ENCODE measurements at regions not wholly inside any gene's neighbourhood (a gene's known extent, or its start where the extent isn't known, plus 50 kb on each side); places are given as distances from the start of the nearest gene placed in this dataset.
A peak's percentile ranks its signal among the peaks of the same experiment; 100 is the strongest.

- no peak for TF ChIP-seq CTCF (conservative IDR thresholded peaks at IDR 0.05; ENCODE audit: control insufficient read depth, insufficient read depth, low read depth, low read length)
- H3K4me3 ChIP-seq (ENCODE audit: control insufficient read depth, low read depth, low read length) = no peak overlapping the region
- DNase-seq (ENCODE audit: low read depth) = no peak
Observed at GRCh38 chr2:41763141-41763540, 284.7 kb upstream of the PKDCC start.

GRCh38 chr2:41764131-41764530 is 283.7 kb upstream of the PKDCC start:
- H3K4me3 ChIP-seq (ENCODE audit: control insufficient read depth, low read depth, low read length) = no peak overlapping the region
- DNase-seq (ENCODE audit: low read depth) = no peak
- TF ChIP-seq CTCF (conservative IDR thresholded peaks at IDR 0.05; ENCODE audit: control insufficient read depth, insufficient read depth, low read depth, low read length) = no peak

- DNase-seq (ENCODE audit: low read depth) = no peak
- H3K4me3 ChIP-seq (ENCODE audit: control insufficient read depth, low read depth, low read length) = no peak overlapping the region
- no peak for TF ChIP-seq CTCF (conservative IDR thresholded peaks at IDR 0.05; ENCODE audit: control insufficient read depth, insufficient read depth, low read depth, low read length)
Observed at GRCh38 chr2:41764919-41765318, 282.9 kb upstream of the PKDCC start.

DNA sequence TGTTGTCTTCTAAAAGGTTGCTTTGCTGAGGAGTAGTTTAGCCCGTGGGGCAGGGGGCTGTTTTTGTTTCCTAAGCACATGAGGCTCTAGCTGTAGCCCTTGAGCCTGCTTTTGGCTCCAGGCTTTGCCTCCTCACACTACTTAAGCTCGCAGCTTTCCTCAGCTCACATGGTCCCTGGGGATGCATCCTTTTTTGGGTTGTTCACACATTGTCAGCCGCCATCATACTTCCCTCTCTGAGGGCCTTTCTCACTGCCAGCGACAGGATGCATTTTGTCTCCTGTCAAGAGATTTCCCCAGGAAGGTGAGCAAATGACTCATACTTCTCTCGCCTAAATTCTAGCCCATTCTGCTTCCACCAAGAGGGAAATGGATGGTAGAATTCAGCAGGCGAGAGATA is 279.5 kb upstream of the PKDCC start:
- H3K4me3 ChIP-seq (ENCODE audit: control insufficient read depth, low read depth, low read length) = no peak overlapping the region
- no peak for DNase-seq (ENCODE audit: low read depth)
- no peak for TF ChIP-seq CTCF (conservative IDR thresholded peaks at IDR 0.05; ENCODE audit: control insufficient read depth, insufficient read depth, low read depth, low read length)

DNA sequence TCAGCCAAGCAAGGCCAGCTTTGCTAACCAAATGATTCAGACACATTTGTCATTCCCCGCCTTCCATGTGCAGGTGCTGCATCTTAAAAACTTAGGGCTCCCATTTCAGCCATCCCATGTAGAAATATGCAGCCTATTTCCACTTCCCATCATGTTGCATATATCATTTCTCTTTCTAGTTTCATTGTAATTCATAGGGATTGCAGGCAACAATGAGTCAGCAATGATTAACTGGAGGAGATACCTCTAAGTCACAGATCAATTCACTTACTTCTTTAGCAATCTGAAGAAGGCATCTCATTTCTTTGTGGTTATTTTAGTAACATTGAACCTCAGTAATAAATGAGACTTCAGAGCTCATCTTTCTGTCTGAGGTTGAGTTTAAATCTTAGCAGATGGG is 276.1 kb upstream of the PKDCC start:
- H3K4me3 ChIP-seq (ENCODE audit: control insufficient read depth, low read depth, low read length) = no peak overlapping the region
- no peak for TF ChIP-seq CTCF (conservative IDR thresholded peaks at IDR 0.05; ENCODE audit: control insufficient read depth, insufficient read depth, low read depth, low read length)
- peak; percentile 5 for DNase-seq (ENCODE audit: low read depth)

- DNase-seq (ENCODE audit: low read depth) = no peak
- H3K4me3 ChIP-seq (ENCODE audit: control insufficient read depth, low read depth, low read length) = no peak overlapping the region
Observed at GRCh38 chr2:41772697-41773096, 275.1 kb upstream of the PKDCC start.

More at GRCh38 chr2:41772697-41773096, 275.1 kb upstream of the PKDCC start:
- TF ChIP-seq CTCF (conservative IDR thresholded peaks at IDR 0.05; ENCODE audit: control insufficient read depth, insufficient read depth, low read depth, low read length) = no peak

Measured in fibroblast of mammary gland (primary cell).